Stromal cell of bone marrow (primary cell): ENCODE measurements at regions not wholly inside any gene's neighbourhood (a gene's known extent, or its start where the extent isn't known, plus 50 kb on each side); places are given as distances from the start of the nearest gene placed in this dataset.

Experiments used
- DNase-seq: peaks from one replicate; pipeline ENCODE4 v3.0.0-alpha.2; 2012; ENCODE audit warnings: low read depth

- DNase-seq, result no peak
Observed at GRCh38 chr11:130641876-130642275, 193.4 kb downstream of the ADAMTS15 start.

- DNase-seq, result no peak
Observed at GRCh38 chr11:130642994-130643393, 194.5 kb downstream of the ADAMTS15 start.

GRCh38 chr11:130644187-130644586 lies 195.7 kb downstream of the ADAMTS15 start:
- DNase-seq, result no peak

- DNase-seq, result no peak
Observed at GRCh38 chr11:130645164-130645842, 196.9 kb downstream of the ADAMTS15 start.

GRCh38 chr11:130645843-130646197 lies 197.4 kb downstream of the ADAMTS15 start:
- DNase-seq, result no peak

- DNase-seq, result no peak
Observed at GRCh38 chr11:130646881-130647280, 198.4 kb downstream of the ADAMTS15 start.

- no peak for DNase-seq
Observed at GRCh38 chr11:130647371-130647770, 198.9 kb downstream of the ADAMTS15 start.

GRCh38 chr11:130649801-130650200 lies 201.4 kb downstream of the ADAMTS15 start:
- no peak for DNase-seq

- DNase-seq, result no peak
Observed at GRCh38 chr11:130650456-130651030, 202.1 kb downstream of the ADAMTS15 start.

GRCh38 chr11:130651066-130651855 lies 202.8 kb downstream of the ADAMTS15 start:
- no peak for DNase-seq

GRCh38 chr11:130652671-130653335 lies 204.4 kb downstream of the ADAMTS15 start:
- peak; percentile 88 for DNase-seq

GRCh38 chr11:130653838-130654636 lies 205.6 kb downstream of the ADAMTS15 start:
- no peak for DNase-seq

GRCh38 chr11:130655300-130655699 lies 206.9 kb downstream of the ADAMTS15 start:
- DNase-seq, result no peak

- DNase-seq, result peak; percentile 38
Observed at GRCh38 chr11:130666781-130667251, 218.4 kb downstream of the ADAMTS15 start.

GRCh38 chr11:130668751-130669150 lies 220.3 kb downstream of the ADAMTS15 start:
- no peak for DNase-seq

- DNase-seq, result no peak
Observed at GRCh38 chr11:130670200-130670599, 221.8 kb downstream of the ADAMTS15 start.

- peak; percentile 92 for DNase-seq
Observed at GRCh38 chr11:130671801-130672700, 223.6 kb downstream of the ADAMTS15 start.

- no peak for DNase-seq
Observed at GRCh38 chr11:130672911-130673310, 224.5 kb downstream of the ADAMTS15 start.

- no peak for DNase-seq
Observed at GRCh38 chr11:130673698-130674097, 225.3 kb downstream of the ADAMTS15 start.

GRCh38 chr11:130674686-130675308 lies 226.4 kb downstream of the ADAMTS15 start:
- peak; percentile 25 for DNase-seq
